GM21619 (cell line): ENCODE measurements at regions not wholly inside any gene's neighbourhood (a gene's known extent, or its start where the extent isn't known, plus 50 kb on each side); places are given as distances from the start of the nearest gene placed in this dataset.

Experiments used
- ATAC-seq: cut with Tn5 transposase; IDR thresholded peaks from one replicate; pipeline ENCODE4 v1.9.1; 2021; ENCODE audit not compliant: unreplicated experiment

GRCh38 chr16:55257966-55258613 lies 65.9 kb upstream of the IRX6 start:
- peak; percentile 79 for ATAC-seq

- ATAC-seq, result no peak
These were observed 62.7 kb upstream of the IRX6 start for GRCh38 chr16:55261301-55261700.

- ATAC-seq, result no peak
These were observed 60.4 kb upstream of the IRX6 start for GRCh38 chr16:55263271-55264250.

GRCh38 chr16:55264949-55265348 lies 59.1 kb upstream of the IRX6 start:
- no peak for ATAC-seq

GRCh38 chr16:55265926-55266325 lies 58.1 kb upstream of the IRX6 start:
- ATAC-seq, result no peak

GRCh38 chr16:55271945-55272513 lies 52.0 kb upstream of the IRX6 start:
- no peak for ATAC-seq

- no peak for ATAC-seq
These were observed 51.3 kb upstream of the IRX6 start for GRCh38 chr16:55272744-55273143.

GRCh38 chr16:55273356-55273755 lies 50.6 kb upstream of the IRX6 start:
- no peak for ATAC-seq

- no peak for ATAC-seq
These were observed 50.0 kb upstream of the IRX6 start for GRCh38 chr16:55273959-55274358.
